Gastroesophageal sphincter (tissue), 3 donors: ENCODE measurements at regions not wholly inside any gene's neighbourhood (a gene's known extent, or its start where the extent isn't known, plus 50 kb on each side); places are given as distances from the start of the nearest gene placed in this dataset.

Experiments used
- POLR2A ChIP-seq, 2 donors: fragments of 450-650 bp; IDR thresholded peaks; one replicate each; pipeline ENCODE4 v1.6.1; 2017; ENCODE audit warnings: antibody characterized with exemption in 2 of 2, mild to moderate bottlenecking in 2 of 2, moderate library complexity in 1 of 2
- TF ChIP-seq, protein P1 (sequence below), 4 experiments: fragments of 200-600 bp in 2 of 4; fragments of 450-650 bp in 2 of 4; sonication (generic) in 1 of 4; IDR thresholded peaks; one replicate each; pipeline ENCODE4 v1.5.1; 2017 to 2019; ENCODE audit warnings: antibody characterized with exemption in 4 of 4, mild to moderate bottlenecking in 2 of 4, moderate library complexity in 2 of 4

GRCh38 chr6:78500299-78501089 lies 366.9 kb upstream of the IRAK1BP1 start:
- TF ChIP-seq POLR2A (IDR thresholded peaks at IDR 0.05), result no peak
- TF ChIP-seq, protein P1, sequence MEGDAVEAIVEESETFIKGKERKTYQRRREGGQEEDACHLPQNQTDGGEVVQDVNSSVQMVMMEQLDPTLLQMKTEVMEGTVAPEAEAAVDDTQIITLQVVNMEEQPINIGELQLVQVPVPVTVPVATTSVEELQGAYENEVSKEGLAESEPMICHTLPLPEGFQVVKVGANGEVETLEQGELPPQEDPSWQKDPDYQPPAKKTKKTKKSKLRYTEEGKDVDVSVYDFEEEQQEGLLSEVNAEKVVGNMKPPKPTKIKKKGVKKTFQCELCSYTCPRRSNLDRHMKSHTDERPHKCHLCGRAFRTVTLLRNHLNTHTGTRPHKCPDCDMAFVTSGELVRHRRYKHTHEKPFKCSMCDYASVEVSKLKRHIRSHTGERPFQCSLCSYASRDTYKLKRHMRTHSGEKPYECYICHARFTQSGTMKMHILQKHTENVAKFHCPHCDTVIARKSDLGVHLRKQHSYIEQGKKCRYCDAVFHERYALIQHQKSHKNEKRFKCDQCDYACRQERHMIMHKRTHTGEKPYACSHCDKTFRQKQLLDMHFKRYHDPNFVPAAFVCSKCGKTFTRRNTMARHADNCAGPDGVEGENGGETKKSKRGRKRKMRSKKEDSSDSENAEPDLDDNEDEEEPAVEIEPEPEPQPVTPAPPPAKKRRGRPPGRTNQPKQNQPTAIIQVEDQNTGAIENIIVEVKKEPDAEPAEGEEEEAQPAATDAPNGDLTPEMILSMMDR (IDR thresholded peaks at IDR 0.05), result no peak
